ENCODE measurements at regions not wholly inside any gene's neighbourhood (a gene's known extent, or its start where the extent isn't known, plus 50 kb on each side); places are given as distances from the start of the nearest gene placed in this dataset.

DNA sequence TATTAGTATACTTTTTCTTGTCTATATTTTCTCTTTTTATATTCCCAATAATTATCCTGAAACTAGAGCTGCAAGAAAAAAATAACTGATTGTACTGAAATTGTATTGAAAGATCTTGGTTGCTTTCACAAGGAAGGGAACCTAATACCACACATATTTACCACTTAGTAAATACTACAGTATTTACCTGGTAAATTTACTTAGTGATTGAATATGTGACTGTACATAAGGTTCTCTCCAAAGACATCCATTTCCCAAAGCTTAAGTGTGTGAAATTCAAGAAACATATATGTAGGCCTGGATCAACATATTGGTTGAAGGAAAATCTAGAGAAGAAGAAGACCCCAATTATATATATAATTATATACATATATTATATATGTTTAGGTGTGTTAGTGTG lies 1272.7 kb downstream of the C4orf33 start:
- TF ChIP-seq, protein P1, sequence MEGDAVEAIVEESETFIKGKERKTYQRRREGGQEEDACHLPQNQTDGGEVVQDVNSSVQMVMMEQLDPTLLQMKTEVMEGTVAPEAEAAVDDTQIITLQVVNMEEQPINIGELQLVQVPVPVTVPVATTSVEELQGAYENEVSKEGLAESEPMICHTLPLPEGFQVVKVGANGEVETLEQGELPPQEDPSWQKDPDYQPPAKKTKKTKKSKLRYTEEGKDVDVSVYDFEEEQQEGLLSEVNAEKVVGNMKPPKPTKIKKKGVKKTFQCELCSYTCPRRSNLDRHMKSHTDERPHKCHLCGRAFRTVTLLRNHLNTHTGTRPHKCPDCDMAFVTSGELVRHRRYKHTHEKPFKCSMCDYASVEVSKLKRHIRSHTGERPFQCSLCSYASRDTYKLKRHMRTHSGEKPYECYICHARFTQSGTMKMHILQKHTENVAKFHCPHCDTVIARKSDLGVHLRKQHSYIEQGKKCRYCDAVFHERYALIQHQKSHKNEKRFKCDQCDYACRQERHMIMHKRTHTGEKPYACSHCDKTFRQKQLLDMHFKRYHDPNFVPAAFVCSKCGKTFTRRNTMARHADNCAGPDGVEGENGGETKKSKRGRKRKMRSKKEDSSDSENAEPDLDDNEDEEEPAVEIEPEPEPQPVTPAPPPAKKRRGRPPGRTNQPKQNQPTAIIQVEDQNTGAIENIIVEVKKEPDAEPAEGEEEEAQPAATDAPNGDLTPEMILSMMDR (IDR thresholded peaks at IDR 0.05), result no peak
- TF ChIP-seq ZFX (IDR thresholded peaks at IDR 0.05; ENCODE audit: borderline replicate concordance), result no peak
